ENCODE measurements at regions not wholly inside any gene's neighbourhood (a gene's known extent, or its start where the extent isn't known, plus 50 kb on each side); places are given as distances from the start of the nearest gene placed in this dataset.
"Not testable (repeated sequence)": the region's sequence is repeated elsewhere in the genome, so short reads cannot be mapped to it uniquely, and the experiment has no call there.

DNA sequence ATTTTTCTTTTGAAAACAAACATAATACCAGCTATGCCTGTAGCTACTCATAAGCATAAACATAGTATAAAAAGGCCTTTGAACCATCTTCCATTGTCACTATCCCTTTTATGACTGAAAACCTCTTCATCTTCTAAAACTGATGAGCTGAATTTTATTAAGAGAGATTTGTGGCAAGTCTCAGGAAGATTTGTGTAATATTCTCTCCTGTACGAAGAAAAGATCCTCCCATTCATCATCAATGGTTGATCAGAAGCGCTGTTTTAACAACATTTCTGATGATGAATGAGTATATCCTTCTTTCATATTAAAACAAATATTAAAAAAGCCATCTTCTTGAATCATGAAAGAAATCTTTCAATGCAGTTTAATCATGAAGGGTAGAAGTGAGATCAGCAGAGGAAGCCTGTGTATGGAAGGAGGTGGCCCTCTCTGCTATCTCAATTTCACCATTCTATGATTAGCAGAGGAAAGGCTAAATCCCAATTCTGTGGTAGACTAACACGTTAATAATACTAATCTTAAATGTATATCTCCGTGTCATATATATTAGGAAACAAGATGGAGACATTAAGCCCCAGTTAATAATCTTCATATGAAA is 430.2 kb downstream of the FRK start:
- DNase-seq (ENCODE audit: low spot score): no peak

DNA sequence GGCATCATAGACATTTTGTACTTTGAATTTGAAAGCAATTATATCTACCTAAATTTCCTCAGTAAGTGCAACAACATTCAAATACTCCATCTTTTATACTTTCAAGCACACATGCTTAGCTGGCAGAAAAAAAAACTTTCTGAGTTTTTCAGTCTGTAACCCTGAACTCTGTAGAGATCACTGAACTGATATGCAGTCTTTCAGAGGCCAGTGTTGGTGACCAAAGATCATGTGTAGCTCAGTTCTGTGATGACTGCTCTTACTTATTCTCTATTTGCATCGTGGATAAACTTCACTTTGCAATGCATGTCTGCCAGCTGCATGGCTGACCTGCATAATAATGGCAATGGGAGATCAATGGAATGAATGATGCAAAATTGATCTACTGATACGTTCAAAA is 431.3 kb downstream of the FRK start:
- DNase-seq (ENCODE audit: low spot score): no peak

DNA sequence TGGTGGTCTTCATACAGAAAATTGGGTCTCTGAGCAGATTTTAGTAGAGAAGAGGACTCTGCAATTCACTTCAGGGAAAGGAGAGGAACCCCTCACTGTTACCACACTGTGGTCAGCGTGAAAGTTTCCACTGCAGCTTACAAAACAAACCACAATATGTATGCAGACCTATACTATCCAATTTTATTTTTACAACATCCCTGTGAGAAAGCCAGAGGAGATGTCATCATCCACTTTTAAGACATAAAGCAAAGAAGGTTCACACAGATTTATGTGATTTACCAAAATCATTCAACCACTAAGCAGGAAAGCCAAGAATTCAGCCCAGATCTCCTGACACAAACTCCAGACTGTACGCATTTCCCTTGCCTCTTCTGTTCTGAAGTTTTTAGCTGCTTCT is 442.4 kb downstream of the FRK start:
- no peak for DNase-seq (ENCODE audit: low spot score)

DNA sequence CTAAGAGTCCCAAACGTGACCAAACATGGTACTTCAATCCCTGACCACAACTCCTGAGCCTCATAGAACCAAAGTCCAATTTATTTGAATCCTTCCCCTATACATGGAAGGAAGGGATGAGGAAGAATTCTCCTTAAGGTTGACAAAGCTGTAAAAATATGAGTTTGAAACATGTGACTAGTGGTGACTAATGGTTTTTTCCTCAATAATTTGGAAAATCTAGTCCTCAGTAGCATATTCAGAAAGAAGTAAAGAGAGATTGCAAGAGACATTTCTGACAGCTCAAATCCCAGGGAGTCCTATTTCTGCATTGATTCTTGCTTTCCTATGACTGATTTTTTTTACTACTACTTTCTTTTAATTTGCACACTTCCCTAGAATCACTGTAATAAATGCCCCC is 443.7 kb downstream of the FRK start:
- DNase-seq (ENCODE audit: low spot score): no peak

DNA sequence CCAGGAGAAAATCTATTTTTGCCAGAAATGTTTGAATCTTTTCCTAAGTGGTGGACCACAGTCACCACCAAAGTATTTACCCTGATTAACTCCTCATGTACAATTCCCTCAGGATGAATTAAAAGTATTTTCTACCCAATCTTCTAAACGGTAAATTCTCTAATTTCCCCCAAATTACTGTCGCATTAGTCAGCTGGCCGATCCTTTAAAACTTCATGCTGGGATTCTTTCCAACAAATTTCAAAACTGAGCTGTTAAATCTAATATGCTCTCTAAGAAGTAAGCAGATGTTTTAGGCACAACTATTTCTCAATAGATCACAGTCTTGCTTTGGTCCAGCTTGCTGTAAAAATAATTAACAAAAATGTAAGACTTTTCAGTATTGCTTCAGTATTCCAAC is 447.2 kb downstream of the FRK start:
- peak; percentile 45 for DNase-seq (ENCODE audit: low spot score)

DNA sequence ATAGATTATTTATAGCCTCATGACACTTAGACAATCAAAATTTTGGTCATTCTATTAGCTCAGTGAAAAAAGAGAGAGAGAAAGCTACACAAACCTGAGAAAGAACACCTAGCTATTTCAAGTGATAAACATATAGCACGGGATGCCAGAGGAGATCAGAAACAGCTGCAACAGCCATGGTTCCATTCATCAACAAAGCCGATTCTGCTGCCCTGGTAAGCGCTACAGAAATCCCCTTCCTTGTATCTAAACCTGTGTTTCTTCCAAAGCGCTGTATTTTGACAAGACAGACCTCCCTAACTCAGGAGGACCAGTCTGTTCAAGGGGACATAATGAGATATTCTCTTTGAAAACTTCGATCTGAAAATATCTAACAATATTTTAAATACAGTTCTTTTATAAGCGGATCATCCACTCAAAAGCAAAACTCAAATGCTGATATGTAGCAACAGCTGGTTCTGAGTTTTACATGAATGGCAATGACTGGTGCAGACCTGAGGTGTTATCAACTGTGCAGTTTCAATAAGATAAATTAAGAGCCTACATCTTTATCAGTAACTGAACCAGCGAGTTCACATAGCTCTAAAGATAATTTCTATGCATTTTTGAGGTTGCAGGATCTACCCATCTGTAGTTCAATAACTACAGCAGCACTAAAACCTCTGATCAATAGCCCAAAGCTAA is 447.8 kb downstream of the FRK start:
- DNase-seq (ENCODE audit: low spot score): no peak

DNA sequence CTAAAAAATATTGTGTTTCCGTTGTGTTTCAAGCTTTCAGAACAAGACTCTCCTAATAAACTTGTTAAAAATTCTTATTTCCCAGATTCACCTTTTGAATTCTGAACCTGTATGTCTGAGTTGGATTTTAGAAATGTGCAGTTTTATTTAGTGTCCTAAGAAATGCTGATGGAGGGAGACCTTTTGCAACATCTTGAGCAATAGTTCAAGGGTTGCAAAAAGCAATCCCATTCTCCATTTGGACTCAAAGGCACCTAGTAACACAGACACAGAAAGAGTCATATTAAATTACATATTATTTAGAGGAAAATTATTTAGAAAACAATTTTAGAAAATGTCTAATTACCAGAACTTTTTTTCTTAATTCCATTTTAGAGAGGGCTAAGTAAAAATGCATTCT is 448.5 kb downstream of the FRK start:
- no peak for DNase-seq (ENCODE audit: low spot score)

DNA sequence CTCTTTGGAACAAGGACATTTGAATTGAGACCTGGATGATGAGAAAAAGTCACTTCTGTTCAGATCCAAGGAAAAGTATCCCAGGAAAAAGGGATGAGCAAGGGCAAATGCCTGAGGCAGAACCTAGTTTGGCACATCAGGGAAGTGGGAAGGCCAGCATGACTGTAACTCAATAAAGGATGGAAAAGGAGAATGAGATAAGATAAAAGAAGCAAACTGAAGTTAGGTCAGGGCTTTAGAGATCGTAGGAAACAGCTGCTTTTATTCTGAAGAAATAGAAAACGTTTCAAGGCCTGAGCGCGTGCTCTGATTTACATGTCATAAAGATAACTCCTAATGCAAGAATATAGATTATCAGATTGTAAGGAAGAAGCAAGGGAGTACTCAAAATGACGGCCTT is 450.0 kb downstream of the FRK start:
- no peak for DNase-seq (ENCODE audit: low spot score)

DNA sequence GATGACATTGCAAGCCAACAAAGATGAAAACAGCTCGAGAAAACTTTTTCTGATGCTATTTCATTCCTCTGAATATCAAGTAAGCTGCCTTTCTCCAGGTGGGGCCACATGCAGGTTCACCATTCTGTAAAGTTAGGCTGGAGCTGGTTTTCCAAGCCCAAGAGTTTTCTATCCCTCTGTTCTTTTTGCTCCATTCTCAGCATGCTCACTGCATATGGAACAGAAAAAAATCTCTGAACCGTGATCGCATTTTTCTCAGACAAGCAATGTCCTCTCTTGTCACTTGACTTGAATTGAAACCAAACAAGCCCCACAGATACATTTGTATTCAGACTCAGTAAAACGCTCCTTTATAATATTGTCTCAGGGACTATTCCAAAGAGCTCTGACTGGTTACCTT is 451.6 kb downstream of the FRK start:
- no peak for DNase-seq (ENCODE audit: low spot score)

DNA sequence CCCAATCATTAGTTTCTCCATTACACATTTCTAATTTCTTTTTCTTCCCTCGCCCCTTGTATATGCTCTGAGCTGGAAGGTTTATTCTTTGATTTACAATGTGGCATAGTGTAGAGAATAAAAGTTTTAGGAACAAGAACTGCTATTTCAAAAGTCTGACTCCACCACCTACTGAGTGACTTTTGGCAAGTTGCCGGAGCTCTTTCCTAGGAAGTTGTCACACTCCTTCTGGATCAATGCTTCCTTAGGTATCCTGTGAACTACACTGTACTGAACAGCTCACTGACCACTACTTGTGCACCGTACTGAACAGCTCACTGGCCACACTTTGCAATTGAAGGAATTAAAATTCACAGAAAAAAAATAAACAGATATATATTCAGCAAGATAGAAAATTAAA is 458.2 kb downstream of the FRK start:
- no peak for DNase-seq (ENCODE audit: low spot score)

DNA sequence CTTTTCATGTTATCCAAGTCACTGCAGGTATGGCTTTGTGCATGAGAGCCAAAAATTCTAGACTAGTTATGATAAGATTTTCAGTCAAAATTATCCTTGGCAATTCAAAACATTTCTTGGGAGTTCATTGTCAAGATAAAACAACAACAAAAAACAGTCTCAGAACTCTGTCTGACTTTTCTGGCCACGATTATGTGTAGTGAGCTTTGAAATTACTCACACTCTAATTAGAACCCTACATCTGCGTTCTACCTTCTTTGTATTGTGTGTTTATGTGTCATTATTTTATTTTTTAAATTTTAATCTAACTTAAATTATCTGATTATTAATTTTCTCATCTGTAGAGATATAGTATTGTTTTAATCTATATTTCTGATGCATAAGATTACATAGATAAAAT is 459.2 kb downstream of the FRK start:
- DNase-seq (ENCODE audit: low spot score): no peak

DNA sequence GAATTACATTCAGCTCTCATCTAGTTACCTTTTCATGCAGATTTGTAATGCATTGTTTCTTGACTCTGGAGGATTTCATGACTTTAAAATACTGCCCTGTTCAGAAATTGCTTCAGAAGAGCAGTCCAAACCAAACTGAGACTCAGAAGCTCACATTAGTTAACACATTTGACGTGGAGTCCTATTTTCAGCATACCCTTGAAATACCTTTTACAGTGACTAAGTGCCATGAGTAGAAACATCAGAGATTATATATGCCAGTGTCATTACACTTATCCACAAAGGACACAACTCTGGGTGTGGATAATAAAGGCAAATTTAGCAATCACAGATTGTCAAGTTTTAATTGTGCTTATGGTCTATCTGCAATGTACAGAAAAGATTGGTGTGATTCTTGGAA is 459.6 kb downstream of the FRK start:
- no peak for DNase-seq (ENCODE audit: low spot score)

DNA sequence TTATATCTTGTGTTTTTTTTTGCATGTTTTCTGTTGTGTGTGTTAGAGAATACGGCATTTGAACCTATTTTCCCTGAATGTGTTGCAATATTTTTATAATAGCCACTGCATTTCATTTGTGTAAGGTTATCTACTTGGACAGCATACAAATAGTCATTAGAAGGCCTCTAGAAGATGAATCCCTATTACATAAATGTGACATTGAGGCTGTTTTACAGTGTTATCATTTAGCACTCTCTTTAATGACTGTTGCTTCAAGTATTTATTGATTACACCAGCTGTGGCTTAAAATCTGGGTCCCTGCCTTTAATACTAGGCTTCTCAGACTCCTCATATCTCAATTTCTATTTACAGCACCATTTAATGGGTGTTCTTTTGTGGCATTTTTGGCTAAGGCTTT is 465.8 kb downstream of the FRK start:
- no peak for DNase-seq (ENCODE audit: low spot score)

DNA sequence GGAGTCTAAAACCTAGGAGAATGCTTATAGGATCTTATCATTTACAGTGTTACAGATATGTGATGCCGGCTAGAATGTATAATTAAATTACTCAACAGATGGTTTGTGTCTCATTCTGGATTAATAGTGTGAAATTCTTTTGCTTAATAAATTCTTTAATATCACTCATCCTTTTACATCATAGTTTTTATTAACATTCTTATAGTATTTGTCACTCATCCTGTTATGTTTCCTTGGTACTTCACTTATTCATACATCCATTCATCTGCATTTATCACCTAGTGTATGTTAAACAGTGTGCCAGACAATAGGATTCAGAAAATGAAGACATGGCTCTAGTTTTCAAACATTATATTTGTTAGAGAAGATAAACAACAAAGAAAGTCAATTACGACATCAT is 468.7 kb downstream of the FRK start:
- no peak for DNase-seq (ENCODE audit: low spot score)

DNA sequence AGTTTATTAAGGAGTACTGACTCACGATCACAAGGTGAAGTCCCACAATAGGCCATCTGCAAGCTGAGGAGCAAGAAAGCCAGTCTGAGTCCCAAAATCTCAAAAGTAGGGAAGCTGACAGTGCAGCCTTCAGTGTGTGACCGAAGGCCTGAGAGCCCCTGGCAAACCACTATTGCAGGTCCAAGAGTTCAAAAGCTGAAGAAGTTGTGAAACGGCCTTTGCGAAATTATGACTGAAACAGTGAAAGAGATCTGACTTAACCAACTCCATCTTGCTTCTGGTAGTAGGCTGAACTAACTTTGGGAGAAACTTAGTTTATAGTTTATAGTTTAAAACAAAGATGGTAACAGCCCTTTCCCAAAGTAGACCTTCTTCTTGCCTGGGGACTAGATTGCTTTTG is 471.6 kb downstream of the FRK start:
- DNase-seq (ENCODE audit: low spot score): not testable (repeated sequence)

DNA sequence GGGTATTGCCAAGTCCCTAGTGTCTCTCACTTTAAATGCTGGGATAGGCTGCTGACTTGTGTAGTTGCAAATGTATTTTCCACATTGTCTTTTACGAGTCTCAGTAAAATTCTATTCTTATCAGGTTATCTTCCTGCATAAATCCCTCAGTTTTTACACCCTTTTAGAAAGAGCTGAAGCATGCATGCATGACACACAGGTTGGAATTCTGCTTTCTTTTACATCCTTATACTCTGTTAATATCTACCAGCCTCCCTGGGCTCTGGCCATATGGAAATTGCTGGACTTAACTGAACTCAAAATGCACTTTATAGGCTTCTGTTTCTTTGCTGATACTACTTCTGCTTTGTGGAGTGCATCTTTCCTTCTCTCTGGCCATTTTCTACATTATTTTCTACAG is 477.4 kb downstream of the FRK start:
- DNase-seq (ENCODE audit: low spot score): no peak

DNA sequence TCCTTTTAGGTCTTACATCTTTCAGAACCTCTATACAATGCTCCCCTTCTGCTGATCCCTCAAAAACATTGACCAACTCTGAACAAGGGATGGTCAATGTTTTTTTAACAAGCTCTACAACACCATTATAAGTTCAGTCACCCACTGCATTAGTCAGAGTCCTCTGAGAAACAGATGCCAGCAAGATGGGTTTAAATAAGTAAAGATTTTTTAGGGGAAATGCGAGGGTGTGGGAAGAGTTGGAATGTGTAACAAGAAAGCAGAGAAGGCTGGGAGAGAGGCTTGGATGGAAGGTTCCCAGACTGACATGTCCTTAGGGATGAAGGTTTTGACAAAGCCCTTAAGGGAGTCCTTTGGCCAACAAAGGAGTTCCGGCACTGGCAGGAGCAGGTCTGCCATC is 478.3 kb downstream of the FRK start:
- DNase-seq (ENCODE audit: low spot score): no peak

DNA sequence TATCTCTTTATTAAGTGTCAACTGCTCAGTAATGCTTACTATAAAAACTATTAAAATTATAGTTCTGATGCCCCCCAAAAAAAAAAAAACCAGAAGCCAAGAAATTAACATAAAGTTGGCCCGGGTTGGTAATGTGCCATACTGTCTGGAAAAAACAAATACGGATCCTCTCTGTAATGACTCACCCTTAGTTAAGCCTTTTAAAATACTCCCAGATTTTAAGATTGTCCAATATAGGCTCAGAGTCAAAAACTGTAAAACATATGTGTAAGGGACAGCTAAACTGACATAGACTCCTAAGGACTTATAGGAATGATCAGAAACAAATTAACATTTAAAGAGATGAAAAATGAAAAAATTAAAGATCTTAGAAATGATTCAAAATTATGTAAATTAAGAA is 481.1 kb downstream of the FRK start:
- not testable (repeated sequence) for DNase-seq (ENCODE audit: low spot score)

DNA sequence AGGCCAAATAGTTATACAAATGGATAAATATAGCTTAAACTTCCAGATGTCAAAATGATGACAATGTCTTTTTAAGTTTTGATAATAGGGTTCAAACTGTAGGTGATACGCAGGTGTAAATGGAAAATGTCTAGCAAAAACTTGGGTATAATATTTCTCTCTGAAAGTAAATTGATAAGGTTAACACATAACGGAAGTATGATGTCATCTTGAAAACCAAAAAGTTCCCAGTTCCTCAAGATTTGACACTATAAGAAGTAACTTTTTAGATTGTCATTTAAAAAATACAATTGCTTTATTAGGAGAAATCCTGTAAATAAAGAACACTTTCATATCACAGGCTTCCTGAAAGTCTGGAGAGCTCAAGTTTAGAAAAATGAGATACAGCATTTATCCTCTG is 483.4 kb downstream of the FRK start:
- DNase-seq (ENCODE audit: low spot score): no peak

DNA sequence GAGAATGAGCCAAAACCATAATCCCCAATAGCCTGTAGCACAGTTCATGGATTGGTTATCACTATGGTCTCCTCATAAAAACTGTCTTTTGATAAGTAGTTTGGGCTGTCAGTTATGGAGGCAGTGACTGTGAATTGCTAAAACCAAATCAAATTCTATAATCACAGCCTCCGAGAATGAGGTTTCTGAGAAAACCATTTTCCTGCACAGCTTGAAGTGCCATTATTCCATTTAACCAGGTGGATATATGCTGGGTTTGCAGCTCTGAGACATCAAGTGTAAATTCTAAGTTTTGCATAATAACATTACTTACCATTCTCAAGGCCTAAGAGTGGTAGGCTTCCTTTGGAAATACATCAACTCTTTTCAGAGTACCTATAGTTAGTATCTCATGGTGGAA is 485.4 kb downstream of the FRK start:
- no peak for DNase-seq (ENCODE audit: low spot score)

DNA sequence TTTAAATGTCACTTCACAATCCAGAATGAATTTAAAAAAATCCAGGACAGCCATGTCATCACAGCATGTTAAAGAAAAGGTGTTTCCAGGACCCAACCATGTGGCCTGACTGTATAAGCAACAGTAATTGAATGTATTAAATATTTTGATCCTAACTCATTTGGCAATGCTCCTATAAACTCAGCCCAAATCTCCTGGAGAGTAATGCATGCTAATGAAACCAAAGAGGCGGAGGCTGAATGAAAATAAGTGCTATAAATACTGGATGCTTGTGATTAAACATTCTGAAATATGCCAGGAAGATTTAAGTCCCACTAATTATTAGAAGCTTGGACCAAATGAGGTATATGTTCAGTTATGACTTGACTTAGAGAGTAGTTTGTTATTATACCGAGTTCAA is 486.8 kb downstream of the FRK start:
- no peak for DNase-seq (ENCODE audit: low spot score)

DNA sequence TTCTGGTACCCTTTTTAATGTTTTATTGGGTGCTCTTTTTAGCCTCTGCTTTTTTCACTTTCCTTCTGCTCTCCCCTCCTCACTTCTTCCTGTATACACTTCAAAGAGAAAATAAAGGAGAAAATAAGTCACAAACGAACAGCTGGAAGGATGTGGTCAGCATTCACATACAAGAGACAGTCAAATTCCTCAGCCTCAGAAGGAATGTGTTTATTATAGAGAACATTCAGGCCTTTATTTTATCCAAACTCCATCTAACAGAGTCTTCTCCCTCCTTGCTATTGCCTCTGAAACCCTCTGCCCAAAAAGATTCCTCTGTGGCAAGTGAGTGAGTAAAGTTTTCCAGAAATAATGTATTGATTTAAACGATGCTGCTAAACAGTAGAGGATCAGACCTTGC is 490.4 kb downstream of the FRK start:
- DNase-seq (ENCODE audit: low spot score): peak; percentile 41

DNA sequence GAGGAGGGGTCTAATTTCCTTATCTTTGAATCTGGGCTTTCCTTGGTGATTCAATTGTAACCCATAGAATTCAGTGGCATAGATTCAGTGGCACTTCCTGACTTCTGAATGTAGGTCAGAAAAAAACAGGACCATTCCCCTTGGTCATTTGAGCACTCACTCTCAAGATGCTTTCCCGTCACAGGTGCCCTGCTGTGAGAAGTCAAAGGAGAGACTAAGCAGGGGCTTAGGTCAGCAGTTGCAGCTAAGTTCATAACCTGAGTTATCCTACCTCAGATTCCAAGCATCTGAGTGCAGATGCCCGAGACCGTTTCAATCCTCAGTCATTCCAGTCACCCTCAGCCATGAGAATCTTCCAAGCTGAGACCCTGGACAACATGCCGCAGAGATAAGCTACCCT is 506.6 kb downstream of the FRK start:
- DNase-seq (ENCODE audit: low spot score): no peak

DNA sequence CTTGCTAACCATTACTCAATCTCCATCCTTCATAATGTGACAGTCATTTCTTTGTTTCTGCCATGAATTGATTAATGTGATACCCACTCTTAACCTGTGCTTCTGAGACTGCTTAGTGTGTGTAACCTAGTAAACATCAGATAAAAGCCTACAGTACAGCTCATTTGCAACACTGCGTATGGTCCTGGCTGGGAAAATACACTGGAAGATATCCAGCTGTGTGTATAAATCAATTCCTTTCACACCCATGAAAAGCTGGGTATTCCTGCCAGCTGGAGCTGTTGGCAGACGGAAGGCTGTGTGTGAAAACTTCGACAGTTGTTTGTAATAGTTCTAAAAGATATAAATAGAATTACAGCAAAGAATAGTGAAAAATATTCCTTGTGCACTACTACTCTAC is 509.2 kb downstream of the FRK start:
- DNase-seq (ENCODE audit: low spot score): no peak

DNA sequence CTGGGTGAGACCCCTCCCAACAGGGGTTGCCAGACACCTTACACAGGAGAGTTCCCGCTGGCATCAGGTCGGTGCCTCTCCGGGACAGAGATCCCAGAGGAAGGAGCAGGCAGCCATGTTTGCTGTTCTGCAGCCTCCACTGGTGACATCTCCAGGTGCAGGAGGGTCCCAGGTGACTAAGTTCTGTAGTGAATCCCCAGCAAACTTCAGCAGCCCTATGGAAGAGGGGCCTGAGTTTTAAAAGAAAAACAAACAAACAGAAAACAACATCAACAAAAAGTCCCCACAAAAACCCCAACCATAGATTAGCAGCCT is 515.1 kb downstream of the FRK start:
- no peak for DNase-seq (ENCODE audit: low spot score)

Data from AG08396 (cell line).